GM18858 (cell line): ENCODE measurements at regions not wholly inside any gene's neighbourhood (a gene's known extent, or its start where the extent isn't known, plus 50 kb on each side); places are given as distances from the start of the nearest gene placed in this dataset.
"Not testable (repeated sequence)": the region's sequence is repeated elsewhere in the genome, so short reads cannot be mapped to it uniquely, and the experiment has no call there.

ENCODE experiments used
- ATAC-seq: cut with Tn5 transposase; IDR thresholded peaks from one replicate; pipeline ENCODE4 v1.9.1; 2021; ENCODE audit not compliant: unreplicated experiment

DNA sequence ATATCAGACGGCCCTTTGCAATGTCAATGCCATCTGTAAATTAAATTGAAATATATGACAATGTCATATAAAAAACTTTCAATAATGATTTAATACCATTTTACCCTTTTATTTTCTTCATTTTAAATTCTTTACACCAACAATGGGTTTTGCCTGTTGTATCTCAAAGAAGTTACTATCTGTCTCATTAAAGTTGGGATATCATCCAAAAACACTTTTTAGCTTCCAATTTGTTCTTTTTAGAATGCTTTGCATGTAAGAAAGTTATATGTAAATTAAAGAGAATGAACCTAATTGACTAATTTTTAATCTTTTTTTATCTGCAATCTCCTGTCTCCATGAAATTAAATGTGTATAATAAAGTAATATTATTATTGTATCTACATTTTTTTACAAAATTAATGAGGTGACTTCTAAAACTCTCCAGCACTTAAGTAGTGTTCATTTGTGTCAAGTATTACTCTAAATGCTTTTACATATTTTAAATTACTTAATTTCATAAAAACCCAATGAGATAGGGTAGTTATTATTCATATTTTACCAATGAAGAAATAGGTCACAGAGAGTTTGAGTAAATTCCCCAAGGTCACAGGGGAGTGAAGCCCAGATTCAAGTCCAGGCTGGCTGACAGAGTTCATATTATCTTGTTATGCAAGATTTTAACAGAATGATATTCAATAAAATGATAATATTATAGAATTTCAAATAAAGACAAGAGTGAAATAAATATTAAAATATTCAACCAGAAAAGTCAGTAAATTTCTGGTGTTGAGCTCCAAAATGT lies 673.0 kb upstream of the FLRT2 start:
- ATAC-seq: no peak

DNA sequence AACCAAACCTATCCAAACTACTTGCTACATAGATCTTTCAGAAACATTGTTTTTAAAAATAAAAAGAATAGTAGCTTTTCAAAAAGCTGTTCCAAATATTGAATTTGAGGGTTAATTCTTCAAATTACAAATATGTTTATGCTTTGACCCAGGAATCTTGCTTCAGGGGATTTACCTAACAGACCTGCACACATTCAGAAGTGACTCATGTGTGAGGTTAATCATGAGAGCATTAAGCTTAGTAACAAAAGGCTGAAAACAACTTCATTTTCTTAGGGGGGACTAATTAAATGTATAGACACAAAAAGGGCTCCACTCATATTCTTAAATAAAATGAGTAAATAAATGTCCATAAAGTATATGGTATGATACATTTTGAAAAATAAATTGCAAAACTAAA lies 672.4 kb upstream of the FLRT2 start:
- ATAC-seq: no peak

DNA sequence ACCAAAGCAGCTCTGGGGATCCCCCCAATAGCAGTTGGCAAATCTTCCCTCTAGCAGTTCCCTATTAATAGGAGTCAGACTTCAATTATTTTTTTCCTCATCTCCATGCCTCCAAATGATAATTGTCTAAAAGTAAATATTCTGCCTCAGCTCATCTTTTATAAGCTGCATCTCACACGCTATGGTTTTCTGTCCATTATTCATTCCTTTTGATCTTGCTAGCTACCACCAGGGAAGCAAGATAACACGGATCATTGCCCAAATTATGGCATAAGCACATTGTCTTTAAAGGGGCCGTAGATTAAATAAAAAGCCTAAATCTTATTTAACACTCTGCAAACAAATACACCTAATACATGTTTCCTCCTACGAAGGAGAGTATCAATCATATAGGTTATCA lies 670.8 kb upstream of the FLRT2 start:
- no peak for ATAC-seq

DNA sequence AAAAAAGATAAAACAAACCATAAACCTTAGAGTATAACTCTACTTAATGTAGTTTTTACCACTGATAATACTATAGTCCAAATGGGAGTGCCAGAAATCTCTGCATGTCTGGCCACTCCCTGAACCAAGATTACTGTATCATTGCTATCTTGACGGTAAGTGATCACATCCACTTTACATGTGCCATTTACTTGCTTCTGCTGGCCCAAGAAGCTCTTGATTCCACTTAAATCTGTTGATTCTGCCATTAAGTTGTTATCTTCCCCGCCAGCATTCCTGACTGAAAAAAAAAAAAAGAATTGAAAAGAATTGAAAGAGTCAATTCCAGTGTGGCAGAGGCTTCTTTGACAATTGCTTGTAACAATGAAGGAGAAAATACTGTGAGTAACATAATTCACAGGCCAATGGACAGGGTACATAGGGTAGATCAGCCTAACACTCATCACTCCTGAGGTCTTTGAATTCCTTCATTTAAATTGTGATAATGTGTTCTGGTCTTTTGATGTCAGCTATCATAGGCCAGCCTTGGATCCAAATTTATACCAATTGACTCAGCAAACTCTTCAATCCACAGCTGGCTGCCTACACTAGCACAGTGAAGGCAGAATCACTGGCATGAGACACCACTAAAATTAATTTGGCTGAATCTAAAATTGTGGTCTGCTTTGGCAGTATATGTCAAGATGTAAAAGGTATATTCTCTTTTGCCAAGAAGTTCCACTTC lies 665.2 kb upstream of the FLRT2 start:
- ATAC-seq: no peak

DNA sequence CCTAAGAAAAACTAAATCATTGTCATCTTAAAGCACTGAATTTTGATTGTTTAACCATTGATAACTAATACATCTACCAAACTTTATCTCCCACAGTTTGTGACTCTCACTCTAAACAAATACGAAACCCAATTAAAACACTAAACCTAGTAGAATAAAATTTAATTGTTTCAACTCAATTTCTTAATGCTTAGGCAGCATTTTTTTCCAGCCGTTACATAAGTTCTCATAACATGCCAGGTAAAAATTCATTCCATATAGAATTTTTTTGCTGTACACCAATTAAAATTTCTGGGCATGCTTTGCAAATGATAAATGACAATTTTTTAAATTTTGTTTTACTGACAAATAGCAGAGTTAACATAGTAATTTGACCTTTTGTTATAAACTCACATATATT lies 658.2 kb upstream of the FLRT2 start:
- no peak for ATAC-seq

DNA sequence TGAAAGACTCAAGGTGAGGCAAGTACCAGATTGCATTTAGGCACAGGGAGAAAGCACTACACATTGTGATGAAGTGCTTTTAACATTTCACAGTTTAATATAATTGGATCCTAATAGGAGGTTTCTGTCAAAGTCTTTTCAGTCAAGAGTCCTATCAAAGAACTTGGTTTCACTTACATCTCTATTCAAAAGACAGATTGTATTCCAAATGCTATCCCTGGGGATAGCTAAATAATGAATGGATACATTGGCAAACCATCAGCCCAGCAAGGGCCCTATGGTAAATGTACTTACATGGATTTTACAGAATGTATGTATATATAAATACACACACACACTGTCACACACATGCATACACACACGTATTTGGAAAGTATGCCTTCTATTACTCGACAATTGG lies 655.5 kb upstream of the FLRT2 start:
- no peak for ATAC-seq

DNA sequence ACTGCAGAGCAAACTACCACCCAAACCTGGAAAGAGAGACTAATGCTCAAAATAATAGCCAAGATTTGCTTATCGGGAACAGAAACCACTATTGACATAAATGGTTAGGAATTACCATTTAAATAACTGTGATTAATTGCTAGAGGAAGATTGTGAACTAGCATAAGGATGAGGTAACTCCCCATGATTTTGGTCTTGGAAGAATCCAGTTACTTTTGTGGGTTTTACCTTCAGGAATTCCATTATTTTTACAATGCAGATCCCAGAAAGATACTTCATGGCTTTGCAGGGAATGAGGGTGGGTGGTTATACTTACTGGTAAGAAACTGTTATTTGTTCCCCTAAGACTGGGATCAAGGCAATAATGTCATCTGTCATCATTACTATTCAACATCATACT lies 652.9 kb upstream of the FLRT2 start:
- no peak for ATAC-seq

DNA sequence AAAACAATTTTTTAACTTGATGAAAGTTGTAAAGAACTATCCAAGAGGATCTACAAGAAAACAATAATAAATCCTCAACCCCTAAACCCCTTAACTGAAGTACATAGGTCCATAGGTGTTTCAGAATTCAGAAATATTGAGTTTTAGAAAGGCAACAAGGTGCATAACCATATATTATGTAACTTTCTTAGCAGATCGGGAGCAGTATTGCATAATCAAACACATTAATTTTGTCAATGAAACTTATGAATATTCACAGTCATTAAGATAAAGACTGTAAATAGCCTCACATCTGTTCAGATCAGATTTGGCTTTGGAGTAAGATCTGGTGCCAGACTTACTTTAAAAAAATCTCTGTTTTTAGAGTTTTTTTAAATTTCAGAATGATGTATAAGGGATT lies 647.1 kb upstream of the FLRT2 start:
- no peak for ATAC-seq

DNA sequence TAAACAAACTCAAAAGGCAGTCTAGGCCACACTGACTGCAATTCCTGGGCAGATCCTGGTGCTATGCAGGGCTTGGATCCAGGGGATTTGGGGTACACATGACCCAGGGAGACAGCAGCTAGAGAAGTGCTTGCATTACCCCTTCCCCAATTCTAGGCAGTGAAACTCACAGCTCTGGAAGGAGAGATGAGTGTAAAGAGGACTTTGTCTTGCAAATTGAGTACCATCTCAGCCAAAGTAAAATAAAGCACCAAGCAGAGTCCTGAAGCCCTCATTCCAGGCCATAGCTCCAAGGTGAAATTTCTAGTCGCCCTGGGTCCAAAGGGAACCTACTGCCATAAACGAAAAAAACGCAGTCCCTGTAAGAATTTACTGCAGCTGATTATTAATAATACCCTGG lies 644.9 kb upstream of the FLRT2 start:
- ATAC-seq: no peak

DNA sequence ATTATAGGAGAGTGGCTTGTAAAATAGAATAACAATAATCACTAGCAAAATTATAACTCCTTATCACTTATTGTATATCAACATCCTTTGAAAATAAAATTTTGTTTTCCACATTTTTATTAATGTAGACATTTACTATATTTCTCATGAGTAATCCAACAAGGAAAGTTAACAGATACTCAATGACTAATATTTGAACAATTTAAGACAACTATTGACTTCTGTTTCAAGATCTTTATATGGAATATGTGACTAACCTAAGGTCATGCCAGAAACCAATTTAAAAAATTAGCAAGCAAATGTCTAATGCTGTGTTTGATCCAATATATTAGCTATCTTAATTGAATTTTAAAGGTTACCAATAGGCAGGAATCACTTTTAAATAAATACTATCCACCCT lies 638.5 kb upstream of the FLRT2 start:
- ATAC-seq: no peak

DNA sequence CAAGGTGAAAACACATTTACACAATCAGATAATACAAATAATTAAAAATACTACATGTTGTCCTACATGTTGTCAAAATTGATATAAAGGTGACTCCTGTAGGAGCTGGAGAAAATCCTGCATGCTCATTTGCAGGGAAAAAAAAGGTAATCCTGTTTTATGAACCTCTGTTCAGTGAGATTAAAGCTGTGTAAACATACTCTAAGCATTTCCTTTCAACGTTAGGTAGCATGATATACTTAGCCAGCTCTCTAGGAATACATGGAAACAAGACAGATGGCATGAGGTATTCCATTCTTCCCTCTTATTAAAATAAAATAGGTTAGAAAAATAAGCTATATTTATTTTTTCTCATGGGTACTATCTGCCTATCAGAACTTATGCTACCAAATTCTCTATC lies 635.7 kb upstream of the FLRT2 start:
- ATAC-seq: no peak

DNA sequence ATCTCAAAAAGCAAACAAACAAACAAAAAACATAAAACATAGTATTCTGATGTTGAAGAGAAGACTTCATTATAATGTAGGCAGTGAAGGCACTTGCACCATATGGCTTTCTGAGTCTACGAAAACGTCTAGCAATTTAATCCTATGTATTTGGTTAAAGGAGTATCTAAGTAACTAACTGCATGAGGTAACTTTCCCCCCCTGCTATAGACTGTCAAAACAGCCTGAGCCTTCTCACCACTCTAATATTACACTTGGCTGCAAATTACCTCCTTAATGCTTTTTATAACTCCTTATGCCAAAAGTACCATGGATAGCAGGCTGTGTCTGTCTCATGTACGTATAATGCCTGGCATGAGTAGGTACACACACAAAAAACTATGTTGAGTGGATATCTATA lies 607.6 kb upstream of the FLRT2 start:
- ATAC-seq: no peak

DNA sequence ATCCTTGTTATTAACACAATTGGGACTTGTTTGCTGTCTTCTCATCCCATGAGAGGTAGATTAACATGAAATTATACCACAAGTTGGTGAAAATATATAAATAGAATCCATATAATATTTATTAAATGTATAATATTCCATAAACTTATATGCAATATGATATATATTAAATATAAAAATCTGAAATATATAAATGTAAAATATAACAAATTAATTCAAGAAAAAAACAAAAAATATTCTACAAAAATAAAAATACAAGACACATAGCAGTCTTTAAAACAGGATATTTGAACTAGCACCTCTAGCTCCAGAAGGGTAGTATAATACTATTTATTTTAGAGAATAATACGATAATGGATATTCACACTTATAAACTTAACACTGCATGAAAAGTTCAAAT lies 603.3 kb upstream of the FLRT2 start:
- ATAC-seq: no peak

DNA sequence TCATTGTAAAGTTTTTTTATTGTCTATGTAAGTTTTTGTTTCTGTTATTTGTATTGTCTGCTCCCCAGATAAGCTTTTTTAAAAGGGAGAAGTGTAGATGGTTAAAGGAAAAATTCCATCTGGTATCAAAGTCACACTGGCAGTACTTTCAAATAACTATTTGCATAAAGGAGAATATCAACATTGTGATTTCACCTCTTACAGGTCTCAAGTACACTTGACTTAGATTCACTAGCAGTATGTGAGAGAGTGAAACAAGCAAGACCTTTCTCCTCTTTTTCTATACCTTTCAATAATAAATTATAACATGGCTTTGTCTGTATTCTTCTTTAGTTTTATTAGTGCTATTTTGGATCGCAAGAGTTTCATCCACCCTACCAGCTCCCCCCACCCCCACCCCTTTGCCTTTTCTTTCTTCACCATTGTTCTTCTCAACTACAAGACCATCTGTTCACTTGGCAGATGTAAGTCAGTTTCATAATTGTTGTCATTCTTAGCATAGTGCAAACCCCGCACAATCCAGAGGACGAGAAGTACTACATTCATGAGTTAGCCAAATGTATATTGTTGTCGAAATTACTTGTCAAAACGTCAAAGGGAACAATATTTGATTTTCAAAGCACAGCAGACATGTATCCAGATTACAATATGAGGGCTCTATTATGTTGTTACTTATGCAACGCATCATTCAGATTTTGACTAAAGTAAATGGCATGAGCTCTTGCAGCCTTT lies 602.7 kb upstream of the FLRT2 start:
- ATAC-seq: no peak

DNA sequence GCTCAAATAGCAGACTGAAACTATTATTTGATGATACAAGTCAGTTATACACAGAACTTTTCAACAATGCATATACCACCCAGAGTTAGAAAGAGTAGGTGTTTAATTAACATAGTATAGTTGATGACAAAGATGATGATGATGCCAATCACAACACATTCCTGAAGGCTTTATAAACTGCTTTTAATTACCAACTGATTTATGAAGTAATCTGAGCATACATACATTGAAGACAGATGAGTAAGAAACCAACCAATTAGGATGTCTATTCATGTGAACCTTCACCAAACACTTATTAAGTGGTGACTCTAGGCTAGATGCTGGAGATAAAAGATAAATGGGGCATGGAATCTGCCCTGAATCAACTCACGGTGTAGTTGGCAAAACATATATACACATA lies 600.9 kb upstream of the FLRT2 start:
- ATAC-seq: no peak

DNA sequence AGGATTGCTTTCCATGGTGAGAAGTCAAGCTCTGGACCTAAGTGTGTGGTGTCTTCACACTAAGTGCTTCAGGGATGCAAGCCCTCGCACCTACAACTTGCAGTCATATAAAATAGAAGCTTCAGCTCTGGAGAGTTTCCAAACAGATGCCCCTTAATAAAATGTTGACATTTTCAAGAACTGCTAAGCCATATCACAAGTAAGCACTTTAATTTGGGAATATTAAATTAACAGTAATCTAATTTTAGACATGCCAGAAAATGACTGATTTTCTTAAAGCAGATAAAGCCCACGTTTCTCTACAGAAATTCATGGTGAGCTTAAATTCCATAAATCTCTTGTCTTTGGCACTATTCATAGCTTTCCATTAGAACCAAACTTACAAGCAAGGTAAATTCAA lies 600.1 kb upstream of the FLRT2 start:
- no peak for ATAC-seq

DNA sequence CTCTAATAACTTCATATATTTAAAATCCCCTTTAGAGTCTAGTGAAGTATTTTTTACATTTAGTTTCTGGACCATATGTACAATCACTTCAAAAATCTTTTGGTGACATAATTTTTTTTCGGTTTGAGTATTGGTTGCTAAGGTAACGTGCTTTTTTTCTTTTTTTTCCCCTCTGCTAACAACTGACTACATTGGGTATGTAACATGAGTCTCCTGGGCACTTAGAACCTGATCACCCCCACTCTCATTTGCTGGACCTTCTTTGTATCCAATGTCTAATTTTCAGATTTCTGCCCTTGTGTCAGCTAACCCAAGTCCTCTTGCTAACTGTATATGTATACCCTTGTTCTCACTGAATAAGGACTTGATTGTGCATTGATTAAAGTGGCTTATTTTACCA lies 592.9 kb upstream of the FLRT2 start:
- no peak for ATAC-seq

DNA sequence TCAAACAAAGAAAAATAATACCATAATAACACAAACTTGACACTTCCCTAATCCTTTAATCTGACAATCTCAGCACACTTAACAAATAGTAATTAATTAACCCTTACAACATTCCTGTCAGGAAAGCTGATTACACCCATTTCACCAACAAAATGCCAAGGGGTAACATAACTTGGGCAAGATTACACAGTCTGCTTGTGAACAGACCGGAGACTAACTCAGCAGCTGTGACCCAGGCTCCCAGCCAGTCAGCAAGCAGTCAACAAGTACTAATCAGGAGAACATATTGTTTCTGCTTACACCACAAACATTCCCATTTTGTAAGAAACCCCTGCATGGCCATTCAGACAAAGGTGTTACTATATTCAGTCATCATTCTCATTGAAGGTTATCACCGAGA lies 592.5 kb upstream of the FLRT2 start:
- ATAC-seq: no peak

DNA sequence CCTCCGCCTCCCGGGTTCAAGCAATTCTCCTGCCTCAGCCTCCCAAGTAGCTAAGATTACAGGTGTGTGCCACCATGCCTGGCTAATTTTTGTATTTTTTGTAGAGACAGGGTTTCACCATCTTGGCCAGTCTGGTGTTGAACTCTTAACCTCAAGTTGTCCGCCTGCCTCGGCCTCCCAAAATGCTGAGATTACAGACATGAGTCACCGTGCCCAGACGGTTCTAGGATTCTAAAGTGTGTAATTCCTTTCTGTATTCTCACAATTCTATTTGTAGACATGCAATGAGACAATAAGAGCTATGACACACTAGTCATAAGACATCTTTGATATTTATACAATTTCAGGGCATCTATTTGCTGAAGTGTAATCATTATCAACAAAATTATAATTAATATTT lies 585.0 kb upstream of the FLRT2 start:
- ATAC-seq: not testable (repeated sequence)

DNA sequence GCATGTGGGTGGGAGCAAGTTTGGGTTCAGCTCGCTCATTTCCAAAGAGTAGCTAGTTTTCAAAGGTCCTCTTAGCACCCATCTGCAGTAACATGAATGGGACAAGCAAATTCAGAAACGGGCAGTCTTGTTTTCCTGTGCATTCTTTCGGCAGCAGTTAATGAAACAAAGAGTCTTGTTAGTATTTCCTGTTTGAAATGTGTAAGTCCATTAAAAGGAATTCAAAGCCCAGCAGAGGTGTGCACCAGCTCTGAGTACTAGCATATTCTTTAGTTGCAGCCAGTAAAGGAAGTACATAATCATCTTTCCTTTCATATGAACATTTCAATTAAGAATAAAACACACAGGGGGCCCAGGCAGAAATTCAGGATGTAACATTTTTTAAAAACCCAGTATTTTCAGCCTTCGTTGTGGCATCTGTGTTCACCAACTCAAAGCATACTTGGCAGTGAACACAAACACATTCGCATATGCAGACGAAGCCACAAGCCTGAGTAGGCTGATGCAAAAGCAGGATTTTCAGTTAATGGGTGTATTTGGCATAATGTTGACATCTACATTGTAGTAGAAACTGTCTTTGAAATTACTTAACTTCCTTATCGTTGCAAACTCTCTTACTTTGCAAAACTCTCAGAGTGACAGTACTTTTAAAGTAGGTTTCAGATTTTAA lies 570.0 kb upstream of the FLRT2 start:
- ATAC-seq: no peak

DNA sequence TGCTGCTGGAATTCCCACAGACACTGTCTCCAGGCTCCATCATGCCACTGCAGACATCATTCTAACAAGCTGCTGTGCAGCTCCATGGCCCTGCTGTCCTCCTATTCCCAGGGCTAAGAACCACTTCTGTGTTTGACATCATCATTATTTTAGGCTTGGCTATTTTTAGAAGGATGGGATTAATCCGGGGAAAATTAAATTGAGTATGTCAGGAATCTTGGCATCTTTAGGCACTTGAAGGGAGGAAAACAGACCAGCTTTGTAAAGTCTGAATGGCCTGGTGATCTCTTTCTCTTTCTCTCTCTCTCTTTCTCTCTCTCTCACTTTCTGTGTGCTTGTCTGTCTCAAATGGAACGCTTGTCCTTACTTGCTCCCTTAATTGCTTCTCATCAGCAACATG lies 568.3 kb upstream of the FLRT2 start:
- no peak for ATAC-seq

DNA sequence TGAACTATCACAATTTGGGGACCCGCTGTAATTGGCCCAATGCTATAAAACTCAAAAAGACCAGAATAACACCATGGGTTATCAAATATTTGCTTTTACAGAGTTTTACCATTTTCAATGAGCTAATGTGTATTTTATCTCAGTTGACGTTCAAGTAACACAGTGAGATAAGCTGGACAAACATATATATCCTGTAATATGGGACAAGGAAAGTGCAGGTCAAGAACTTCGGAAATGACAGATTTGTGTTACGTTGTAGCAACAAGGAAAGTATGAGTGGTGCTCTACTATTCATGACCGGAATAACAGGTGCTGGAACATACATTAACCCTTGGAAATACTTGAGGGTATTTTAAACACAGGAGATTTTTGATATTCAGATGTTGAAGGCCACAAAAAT lies 566.4 kb upstream of the FLRT2 start:
- ATAC-seq: no peak
